Transverse colon (tissue), 4 donors: ENCODE measurements at regions not wholly inside any gene's neighbourhood (a gene's known extent, or its start where the extent isn't known, plus 50 kb on each side); places are given as distances from the start of the nearest gene placed in this dataset.

ENCODE experiments used
- CTCF ChIP-seq, 5 experiments: fragments of 200-600 bp in 3 of 5; fragments of 450-650 bp in 2 of 5; sonication (generic) in 3 of 5; IDR thresholded peaks; 1 replicate in 2 of 5; 2 replicates in 3 of 5; pipeline ENCODE4 v1.5.1; 2016 to 2017; ENCODE audit warnings: antibody characterized with exemption in 5 of 5, inconsistent platforms in 3 of 5, mild to moderate bottlenecking in 2 of 5, moderate library complexity in 1 of 5
- POLR2A ChIP-seq: fragments of 450-650 bp; IDR thresholded peaks from one replicate; pipeline ENCODE4 v1.6.1; 2016; ENCODE audit warnings: antibody characterized with exemption, mild to moderate bottlenecking, moderate library complexity
- POLR2AphosphoS5 ChIP-seq, 3 donors: sonication (generic); formaldehyde crosslinking; IDR thresholded peaks; one replicate each; pipeline ENCODE4 v1.6.1; 2016; ENCODE audit warnings: antibody characterized with exemption in 3 of 3

GRCh38 chr12:125538401-125539199 is 473.4 kb downstream of the AACS start:
- no peak for TF ChIP-seq CTCF (IDR thresholded peaks at IDR 0.05)
- TF ChIP-seq POLR2AphosphoS5 (IDR thresholded peaks at IDR 0.05): no peak
- TF ChIP-seq POLR2A: no peak
